HG02588 (cell line): ENCODE measurements at regions not wholly inside any gene's neighbourhood (a gene's known extent, or its start where the extent isn't known, plus 50 kb on each side); places are given as distances from the start of the nearest gene placed in this dataset.
"Not testable (repeated sequence)": the region's sequence is repeated elsewhere in the genome, so short reads cannot be mapped to it uniquely, and the experiment has no call there.

Experiments used
- ATAC-seq: cut with Tn5 transposase; IDR thresholded peaks from one replicate; pipeline ENCODE4 v1.9.1; 2021; ENCODE audit warnings: mild to moderate bottlenecking, moderate library complexity; ENCODE audit not compliant: unreplicated experiment

DNA sequence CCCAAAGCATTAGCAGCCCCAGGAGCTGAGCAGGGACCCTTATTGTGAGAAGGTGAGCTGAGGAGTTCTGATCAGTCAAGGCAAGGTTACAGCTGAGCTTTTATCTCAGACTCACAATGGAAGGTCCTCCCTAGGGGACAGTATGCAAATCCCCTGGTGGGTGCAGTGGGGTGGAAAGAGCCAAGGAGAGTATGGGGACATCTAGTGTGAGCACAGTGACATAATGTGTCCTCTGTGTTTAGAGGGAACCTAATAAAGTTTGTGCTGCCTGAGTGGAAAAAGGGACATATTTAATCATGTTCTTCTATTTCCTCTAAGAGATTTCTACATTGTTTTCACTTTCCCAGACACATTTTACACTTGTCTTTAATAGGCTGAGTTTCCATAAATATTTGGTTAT, 438.0 kb downstream of the RPIA start:
- not testable (repeated sequence) for ATAC-seq

GRCh38 chr2:89130665-89131308, 439.3 kb downstream of the RPIA start:
- ATAC-seq: not testable (repeated sequence)

DNA sequence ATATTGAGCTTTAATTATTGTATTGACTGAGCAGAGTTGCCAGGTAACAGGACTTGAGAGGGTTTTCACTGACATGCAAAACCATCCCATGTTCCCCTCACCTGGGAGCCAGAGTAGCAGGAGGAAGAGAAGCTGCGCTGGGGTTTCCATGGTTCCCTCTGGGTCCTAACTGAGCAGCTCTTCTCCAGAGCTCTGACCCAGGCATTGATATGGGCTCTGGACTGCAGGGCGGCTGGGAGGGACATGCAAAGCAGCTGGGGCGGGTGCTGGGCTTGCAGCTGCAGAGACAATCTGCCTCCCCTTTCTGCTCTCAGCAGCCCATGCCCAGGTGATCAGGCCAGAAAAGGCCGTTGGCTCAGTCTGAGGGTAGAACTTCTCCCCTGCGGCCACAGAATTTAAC, 451.5 kb downstream of the RPIA start:
- ATAC-seq: not testable (repeated sequence)

GRCh38 chr2:89145342-89145741, 453.9 kb downstream of the RPIA start:
- ATAC-seq: not testable (repeated sequence)

- ATAC-seq: not testable (repeated sequence)
Observed at GRCh38 chr2:89148256-89148655, 456.8 kb downstream of the RPIA start.

DNA sequence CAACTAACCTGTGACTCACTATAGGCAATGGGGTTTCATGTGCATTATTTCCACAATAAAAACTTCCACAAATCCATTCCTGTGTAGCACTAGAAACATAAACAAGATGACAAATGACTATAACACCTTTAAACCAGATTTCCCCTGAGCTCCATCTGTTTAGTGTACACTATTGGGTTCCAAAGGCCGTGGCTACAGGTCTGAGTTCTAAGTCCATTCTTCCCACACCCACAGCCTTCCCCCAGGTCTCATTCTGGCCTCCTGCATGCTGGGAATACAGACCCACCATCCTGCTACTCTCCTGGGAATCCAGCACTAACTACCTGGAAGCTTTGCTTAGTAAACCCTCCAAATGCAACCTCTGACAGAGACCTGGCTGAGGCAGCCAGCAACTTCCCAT, 460.2 kb downstream of the RPIA start:
- ATAC-seq: not testable (repeated sequence)

DNA sequence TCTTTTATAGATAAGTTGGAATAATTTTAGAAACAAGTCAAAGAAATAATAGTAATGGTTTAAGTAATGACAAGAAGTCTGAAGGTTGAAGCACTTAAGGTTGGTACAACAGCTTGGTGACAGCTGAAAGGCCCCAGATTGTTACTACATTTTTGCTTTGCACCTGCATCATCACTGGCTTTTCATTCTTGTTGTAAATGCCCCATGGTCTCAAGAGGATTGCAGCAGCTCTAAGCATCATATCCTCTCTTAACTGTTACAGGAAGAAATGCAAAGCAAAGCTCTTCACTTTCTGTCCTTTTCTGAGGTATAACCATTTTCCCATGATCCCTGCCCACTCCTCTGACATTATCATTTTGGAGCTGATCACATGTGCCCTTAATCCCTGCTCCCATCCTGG, 461.0 kb downstream of the RPIA start:
- ATAC-seq: not testable (repeated sequence)

DNA sequence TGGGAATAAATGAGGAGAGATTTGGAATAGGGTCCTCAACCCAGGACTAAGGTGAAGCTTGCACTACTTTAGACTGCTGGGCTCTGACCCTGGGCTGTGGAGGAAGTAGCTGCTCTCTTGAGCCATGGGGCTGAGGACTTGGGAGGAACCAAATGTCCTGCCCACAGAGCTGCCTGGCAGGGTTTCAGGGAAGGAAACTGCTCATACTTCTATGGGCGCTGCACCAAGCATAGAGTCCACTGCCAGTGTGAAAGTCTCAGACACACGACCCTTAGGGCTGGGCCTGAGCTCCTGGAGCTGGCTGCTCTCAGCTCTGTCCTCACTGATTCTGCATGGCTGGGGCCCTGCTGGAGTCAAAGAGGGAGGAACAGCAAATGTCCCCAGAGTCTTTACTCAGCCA, 461.7 kb downstream of the RPIA start:
- not testable (repeated sequence) for ATAC-seq

DNA sequence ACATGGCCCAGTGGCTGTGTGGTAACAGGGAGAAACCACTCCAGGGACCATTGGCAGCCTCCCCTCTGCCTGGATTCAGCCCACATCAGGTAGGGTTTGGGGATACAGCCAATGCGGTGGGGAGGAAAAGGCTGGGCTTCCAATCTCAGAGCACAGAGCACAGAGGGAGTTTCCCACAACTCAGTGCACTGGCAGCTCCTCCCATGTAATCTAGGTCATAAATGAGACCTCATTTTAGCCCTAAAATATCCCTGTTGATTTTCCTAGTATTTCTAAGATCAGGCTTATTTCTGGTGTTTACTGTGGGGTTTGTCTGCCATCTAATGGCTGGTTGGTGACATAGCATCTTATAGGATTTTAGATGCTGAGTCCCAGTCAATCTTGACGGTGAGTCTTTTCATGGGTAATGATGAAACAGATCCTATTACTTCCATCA, 462.8 kb downstream of the RPIA start:
- ATAC-seq: not testable (repeated sequence)

- ATAC-seq: not testable (repeated sequence)
Observed at GRCh38 chr2:89160306-89160705, 468.8 kb downstream of the RPIA start.

GRCh38 chr2:89161626-89162025, 470.2 kb downstream of the RPIA start:
- not testable (repeated sequence) for ATAC-seq

GRCh38 chr2:89170506-89171173, 479.2 kb downstream of the RPIA start:
- ATAC-seq: not testable (repeated sequence)

- not testable (repeated sequence) for ATAC-seq
Observed at GRCh38 chr2:89171174-89171519, 479.7 kb downstream of the RPIA start.

DNA sequence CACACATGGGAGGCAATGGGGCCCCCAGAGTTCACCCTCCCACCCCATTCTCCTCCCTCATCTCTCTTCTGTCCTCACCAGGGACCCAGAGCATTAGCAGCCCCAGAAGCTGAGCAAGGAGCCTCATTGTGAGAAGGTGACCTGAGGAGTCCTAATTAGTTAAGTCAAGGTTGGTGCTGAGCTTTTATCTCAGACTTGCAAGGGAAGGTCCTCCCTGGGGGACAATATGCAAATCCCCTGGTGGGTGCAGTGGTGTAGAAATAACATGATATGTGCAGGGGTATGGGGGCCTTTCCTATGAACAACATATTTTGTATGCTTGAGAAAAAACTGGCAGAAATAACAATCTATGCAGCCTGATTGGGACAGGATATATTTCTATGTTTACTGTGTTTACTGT, 485.5 kb downstream of the RPIA start:
- not testable (repeated sequence) for ATAC-seq

DNA sequence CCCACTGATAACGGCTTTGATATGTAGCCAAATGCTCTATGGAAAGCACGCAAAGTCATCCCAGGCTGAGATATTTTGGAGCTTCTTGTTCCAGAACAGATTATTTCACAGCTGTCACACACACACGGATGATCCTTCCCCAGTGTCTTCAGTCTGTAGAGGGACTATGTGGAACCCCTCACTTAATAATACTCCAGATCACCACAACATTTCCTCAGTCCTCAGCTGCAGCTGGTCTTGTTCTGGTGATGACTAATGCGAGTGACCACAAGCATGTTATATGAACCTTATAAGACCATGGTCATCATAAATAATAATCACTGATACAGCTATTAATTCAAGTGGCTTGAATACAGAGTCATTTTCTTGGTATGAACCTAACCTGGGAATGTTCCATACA, 490.7 kb downstream of the RPIA start:
- not testable (repeated sequence) for ATAC-seq

DNA sequence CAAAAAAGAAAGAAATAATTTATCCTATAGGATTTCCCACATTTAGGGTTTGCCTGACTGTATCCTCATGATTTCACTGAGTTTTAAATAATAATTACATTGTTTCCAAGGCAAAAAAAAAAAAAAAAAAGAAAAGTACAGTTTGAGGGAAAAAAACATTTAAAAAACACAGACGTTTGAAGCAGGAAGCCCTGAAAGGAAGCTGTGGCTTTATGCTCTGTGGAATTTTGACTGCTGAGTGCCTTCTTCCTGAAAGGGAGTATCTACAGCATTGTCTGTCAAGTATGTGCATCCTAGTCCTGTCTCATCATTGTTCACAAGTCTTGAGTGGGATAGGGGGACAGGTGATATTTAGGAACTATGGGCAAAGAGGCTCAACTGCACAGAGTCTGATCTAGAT, 493.3 kb downstream of the RPIA start:
- ATAC-seq: not testable (repeated sequence)

- not testable (repeated sequence) for ATAC-seq
Observed at GRCh38 chr2:89195636-89196251, 504.3 kb downstream of the RPIA start.

DNA sequence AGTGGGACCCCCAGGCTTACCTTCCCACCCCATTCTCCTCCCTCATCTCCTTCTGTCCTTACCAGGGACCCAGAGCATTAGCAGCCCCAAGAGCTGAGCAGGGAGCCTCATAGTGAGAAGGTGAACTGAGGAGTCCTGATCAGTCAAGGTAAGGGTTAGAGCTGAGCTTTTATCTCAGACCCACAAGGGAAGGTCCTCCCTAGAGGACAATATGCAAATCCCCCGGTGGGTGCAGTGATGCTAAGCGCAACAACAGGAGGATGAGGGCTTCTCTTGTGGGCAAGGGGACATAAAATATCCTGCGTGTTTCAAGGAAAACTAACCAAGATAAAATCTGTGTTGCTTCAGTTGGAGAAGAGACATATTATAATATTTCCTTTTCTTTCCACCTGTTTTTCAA, 505.2 kb downstream of the RPIA start:
- ATAC-seq: not testable (repeated sequence)

DNA sequence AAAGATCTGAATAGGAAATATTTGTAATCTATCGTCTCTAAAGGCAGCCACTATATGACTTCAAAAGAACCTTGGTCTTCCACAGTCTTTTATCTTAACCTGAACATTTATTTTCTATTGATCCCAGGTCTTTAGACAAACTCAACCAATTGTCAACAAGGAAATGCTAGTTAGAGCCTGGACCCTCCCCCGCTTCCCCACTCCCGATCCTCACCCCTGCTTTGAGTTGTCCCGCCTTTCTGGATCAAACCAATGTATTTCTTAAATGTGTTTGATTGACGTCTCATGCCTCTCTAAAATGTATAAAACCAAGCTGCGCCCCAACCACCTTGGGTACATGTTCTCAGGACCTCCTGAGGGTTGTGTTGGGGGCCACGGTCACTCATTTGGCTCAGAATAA, 506.6 kb downstream of the RPIA start:
- not testable (repeated sequence) for ATAC-seq

- ATAC-seq: not testable (repeated sequence)
Observed at GRCh38 chr2:89199453-89200246, 508.2 kb downstream of the RPIA start.

- not testable (repeated sequence) for ATAC-seq
Observed at GRCh38 chr2:89200247-89200527, 508.7 kb downstream of the RPIA start.
